ENCODE measurements at regions not wholly inside any gene's neighbourhood (a gene's known extent, or its start where the extent isn't known, plus 50 kb on each side); places are given as distances from the start of the nearest gene placed in this dataset.

GRCh38 chr4:19683426-19683825 lies 568.3 kb upstream of the SLIT2 start:
- TF ChIP-seq CTCF (IDR thresholded peaks at IDR 0.05) (no peak), POLR2A (IDR thresholded peaks at IDR 0.05) (no peak)
